Right renal pelvis (tissue), 4 donors: ENCODE measurements at regions not wholly inside any gene's neighbourhood (a gene's known extent, or its start where the extent isn't known, plus 50 kb on each side); places are given as distances from the start of the nearest gene placed in this dataset.

Source experiments
- DNase-seq, 4 donors: peaks; one replicate each; pipeline ENCODE4 v3.0.0-alpha.2; 2013; ENCODE audit warnings: low read depth in 4 of 4, low spot score in 3 of 4, missing footprints in 1 of 4

DNA sequence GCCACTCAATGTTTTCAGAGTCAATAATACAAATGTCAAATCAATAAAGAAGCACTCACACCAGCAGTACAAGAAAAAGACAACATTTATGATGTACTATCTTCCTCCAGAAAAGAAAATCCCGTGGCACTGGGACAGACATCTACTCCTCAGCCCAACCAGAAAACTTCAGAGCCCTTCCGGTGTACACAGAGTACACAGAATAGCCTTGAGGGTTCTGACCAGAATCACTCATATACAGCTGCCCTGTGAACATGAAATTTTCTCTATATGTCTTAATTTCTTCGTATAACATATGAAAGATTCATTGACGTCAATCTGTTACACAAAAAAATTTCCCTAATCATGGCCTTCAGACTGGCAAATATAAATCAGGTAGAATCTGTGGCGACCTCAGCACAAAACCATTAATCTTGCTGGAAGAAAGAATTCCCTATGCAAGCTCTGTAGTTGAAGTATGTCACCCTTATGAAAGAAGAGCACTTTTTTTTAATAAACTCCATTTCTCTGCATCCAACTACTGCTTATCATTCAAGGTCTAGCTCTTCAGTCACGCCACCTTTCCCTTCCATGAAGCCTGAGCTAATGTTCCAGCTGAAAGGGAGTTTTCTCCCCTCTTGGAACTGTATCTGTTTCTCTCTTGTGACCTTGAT lies 53.8 kb upstream of the PLAAT1 start:
- no peak for DNase-seq

DNA sequence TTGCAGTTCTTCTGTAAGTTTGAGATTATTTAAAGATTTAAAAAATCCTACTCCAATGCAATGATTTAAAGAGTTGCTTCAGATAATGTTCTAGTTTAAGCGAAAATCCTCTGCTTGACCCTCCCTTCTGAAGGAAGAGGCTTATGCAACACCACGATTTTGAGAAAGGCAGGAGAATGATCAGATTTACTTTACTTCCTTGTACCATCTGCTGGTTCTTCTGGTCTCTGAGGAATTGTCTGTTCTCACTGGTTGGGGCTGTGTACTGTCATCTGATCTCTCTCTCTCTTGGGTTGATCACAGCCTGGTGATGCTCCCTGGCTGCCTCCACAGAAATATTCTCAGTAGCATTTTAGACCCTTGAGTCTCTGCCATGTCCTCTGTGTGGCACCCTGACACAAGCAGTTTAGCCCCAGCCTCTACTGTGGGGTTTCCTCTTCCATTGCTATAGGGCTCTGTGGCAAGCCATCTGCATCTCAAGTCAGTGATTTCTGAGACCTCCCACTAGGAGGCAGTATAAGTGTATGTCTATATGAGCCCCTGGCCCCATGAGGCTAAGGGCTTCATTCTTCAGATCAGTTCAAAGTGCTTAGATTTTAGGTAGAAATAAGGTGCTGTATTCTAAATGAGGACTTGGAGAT lies 50.8 kb upstream of the PLAAT1 start:
- DNase-seq = no peak
